Ectodermal cell (in vitro differentiated cells): ENCODE measurements at regions not wholly inside any gene's neighbourhood (a gene's known extent, or its start where the extent isn't known, plus 50 kb on each side); places are given as distances from the start of the nearest gene placed in this dataset.

Experiments used
- H3K27ac ChIP-seq: 2 replicates; pipeline ENCODE4 v1.7.0; 2013; ENCODE audit warnings: mild to moderate bottlenecking, low read depth, low read length; ENCODE audit not compliant: insufficient read depth, poor library complexity, severe bottlenecking
- H3K27me3 ChIP-seq: 2 replicates; pipeline ENCODE4 v1.7.0; 2013; ENCODE audit warnings: mild to moderate bottlenecking, low read length; ENCODE audit not compliant: insufficient read depth, control insufficient read depth, poor library complexity, severe bottlenecking
- H3K36me3 ChIP-seq: one replicate; pipeline ENCODE4 v1.7.0; 2013; ENCODE audit warnings: low read length; ENCODE audit not compliant: control insufficient read depth, insufficient read depth
- H3K4me1 ChIP-seq: one replicate; pipeline ENCODE4 v1.7.0; 2013; ENCODE audit warnings: low read length; ENCODE audit not compliant: control insufficient read depth, insufficient read depth
- H3K4me3 ChIP-seq: 2 replicates; pipeline ENCODE4 v1.7.0; 2013; ENCODE audit warnings: low read depth, low read length, control low read depth; ENCODE audit not compliant: insufficient read depth
- H3K9me3 ChIP-seq: 2 replicates; pipeline ENCODE4 v1.7.0; 2013; ENCODE audit warnings: mild to moderate bottlenecking, low read length, moderate library complexity; ENCODE audit not compliant: control insufficient read depth
- WGBS, 2 experiments: methylation state at CpG; one replicate each; pipeline ENCODE4 v1.1.7; 2013; ENCODE audit warnings: missing lambda C conversion rate in 2 of 2; 5-methylcytosine and 5-hydroxymethylcytosine counted together

DNA sequence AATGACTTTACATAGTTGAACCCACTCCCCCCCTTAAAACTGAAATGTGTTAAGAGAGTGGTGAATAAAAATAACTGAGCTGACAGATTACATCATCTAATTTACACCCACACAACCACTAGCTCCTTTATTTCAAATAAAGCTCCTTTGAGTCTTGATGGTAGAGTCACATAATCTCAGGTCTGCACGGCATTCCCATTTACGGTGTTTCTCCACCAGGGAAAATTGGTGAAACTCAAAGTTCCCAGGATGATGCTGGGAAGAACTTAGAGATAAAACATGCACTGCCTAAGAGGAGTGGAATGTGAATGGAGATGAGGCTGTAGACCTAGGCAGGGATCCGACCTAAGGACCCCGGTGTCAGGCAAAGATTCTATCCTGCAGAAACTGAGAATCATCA is 727.8 kb upstream of the ADAMTS5 start:
- 75 to 85% methylated on average over 4 of the region's 4 CpGs for WGBS, 2 experiments

DNA sequence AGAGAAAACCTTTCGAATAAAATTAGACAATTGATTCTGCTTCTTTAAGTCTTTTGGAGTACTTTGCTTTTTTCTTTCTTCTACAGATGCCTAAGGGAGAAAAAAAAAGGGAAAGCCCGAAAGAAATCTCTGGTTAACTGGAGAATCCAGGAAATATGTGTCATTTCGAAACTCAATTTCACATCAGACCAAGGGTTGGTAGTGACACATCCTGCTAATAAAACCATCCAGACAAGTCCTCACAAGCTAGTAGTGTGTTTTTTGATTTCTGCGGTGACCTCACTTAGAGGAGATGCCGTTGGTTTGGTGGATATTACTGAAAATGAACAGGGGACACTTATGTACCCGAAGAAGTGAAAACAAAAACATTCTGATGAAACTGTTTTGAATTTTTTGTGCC is 726.5 kb upstream of the ADAMTS5 start:
- Histone ChIP-seq H3K27me3 (no peaks in the 10 kb centered on the region), H3K4me1 (no peaks in the 10 kb centered on the region), H3K27ac (no peak overlapping the region), H3K9me3 (no peaks in the 10 kb centered on the region), H3K36me3 (no peaks in the 10 kb centered on the region), H3K4me3 (no peak overlapping the region)
- 93 to 96% methylated on average over 6 of the region's 6 CpGs for WGBS, 2 experiments

More for the DNA sequence above, 727.8 kb upstream of the ADAMTS5 start:
- Histone ChIP-seq H3K4me1 (no peaks in the 10 kb centered on the region), H3K36me3 (no peaks in the 10 kb centered on the region), H3K27me3 (no peaks in the 10 kb centered on the region), H3K9me3 (no peaks in the 10 kb centered on the region), H3K27ac (no peak overlapping the region), H3K4me3 (no peak overlapping the region)

DNA sequence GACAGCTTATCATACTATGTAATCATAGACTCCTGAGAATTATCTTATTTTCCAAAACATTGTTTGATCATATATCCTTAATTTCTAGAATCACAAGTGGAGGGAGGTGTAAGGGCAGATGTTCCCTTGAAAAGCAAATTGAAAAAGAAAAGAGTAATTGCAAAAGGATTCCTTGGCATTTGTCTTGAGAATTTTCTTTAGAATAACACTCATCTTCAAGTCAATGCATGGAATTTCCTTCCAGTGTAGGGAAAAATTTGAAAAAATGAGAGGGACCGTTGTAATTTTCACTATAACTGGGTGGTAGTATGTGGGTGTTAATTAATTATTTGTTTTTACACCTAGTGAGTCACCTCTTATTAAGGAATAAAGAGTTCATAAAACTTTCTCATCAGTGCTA is 724.6 kb upstream of the ADAMTS5 start:
- Histone ChIP-seq H3K4me1 (no peaks in the 10 kb centered on the region), H3K27me3 (no peaks in the 10 kb centered on the region), H3K9me3 (no peaks in the 10 kb centered on the region), H3K36me3 (no peaks in the 10 kb centered on the region), H3K27ac (no peak overlapping the region), H3K4me3 (no peak overlapping the region)
- WGBS, 2 experiments, result 50% methylated on average over 1 of the region's 1 CpG; no CpG with 5 or more reads in 1 of the 2 experiments

DNA sequence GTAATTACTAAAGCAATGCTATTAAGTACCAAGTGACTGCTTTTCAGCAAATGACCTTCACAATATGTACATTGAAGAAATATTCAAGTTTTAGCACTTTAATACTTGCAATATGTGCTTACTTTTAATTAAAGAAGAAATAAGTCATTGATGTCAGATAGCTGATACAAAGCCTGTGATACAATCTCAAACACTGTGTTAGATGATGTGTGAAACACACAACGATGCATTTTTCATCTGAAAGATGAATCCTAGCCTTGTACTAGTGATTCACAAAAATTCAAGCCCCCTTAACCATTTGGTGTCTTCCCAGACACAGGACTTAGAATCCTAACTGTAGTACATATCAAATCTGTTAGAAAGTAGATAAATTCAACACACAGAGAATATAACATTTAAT is 724.1 kb upstream of the ADAMTS5 start:
- 89 to 94% methylated on average over 1 of the region's 1 CpG for WGBS, 2 experiments
- H3K36me3 ChIP-seq, result no peaks in the 10 kb centered on the region
- no peak overlapping the region for H3K27ac ChIP-seq
- H3K9me3 ChIP-seq, result no peaks in the 10 kb centered on the region
- no peaks in the 10 kb centered on the region for H3K4me1 ChIP-seq
- H3K4me3 ChIP-seq, result no peak overlapping the region
- H3K27me3 ChIP-seq, result no peaks in the 10 kb centered on the region

DNA sequence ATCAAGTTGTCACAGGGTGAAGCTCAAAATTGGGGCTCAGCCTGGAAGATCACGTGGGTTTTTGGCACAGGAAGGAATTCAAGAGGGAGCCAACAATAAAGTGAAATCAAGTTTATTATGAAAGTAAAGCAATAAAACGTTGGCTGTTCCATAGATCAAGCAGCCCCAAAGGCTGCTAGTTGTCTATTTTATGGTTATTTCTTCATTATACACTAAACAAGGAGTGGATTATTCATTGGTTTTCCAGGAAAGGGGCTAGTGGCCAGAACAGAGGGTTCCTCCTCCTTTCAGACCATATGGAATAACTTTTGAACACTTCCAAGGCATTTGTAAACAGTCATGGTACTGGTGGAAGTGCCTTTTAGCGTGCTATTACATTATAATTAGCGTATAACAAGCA is 723.5 kb upstream of the ADAMTS5 start:
- H3K27ac ChIP-seq, result no peak overlapping the region
- H3K36me3 ChIP-seq, result no peaks in the 10 kb centered on the region
- WGBS, 2 experiments, result 96 to 97% methylated on average over 4 of the region's 4 CpGs
- H3K4me1 ChIP-seq, result no peaks in the 10 kb centered on the region
- H3K9me3 ChIP-seq, result no peaks in the 10 kb centered on the region
- H3K4me3 ChIP-seq, result no peak overlapping the region
- H3K27me3 ChIP-seq, result no peaks in the 10 kb centered on the region

DNA sequence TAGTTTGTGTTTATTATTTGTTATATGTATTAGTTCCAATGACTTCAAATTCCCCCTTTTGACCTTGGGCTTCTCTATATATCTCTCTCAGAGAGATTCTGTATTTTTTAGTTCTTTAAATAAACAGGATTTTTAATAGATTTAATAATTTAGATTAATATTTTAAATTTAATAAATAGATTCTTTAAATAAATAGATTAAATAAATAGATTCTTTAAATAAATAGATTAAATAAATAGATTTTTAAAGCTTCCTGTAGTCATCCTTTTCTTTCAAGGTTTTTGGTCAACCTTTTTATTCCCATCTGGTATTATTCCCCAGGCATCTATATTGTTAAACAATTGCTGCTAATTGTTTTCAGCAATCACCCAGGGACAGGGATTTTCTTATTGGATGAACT is 721.9 kb upstream of the ADAMTS5 start:
- H3K27ac ChIP-seq, result no peak overlapping the region
- no peaks in the 10 kb centered on the region for H3K9me3 ChIP-seq
- no peaks in the 10 kb centered on the region for H3K36me3 ChIP-seq
- no peaks in the 10 kb centered on the region for H3K27me3 ChIP-seq
- H3K4me1 ChIP-seq, result no peaks in the 10 kb centered on the region
- no peak overlapping the region for H3K4me3 ChIP-seq

DNA sequence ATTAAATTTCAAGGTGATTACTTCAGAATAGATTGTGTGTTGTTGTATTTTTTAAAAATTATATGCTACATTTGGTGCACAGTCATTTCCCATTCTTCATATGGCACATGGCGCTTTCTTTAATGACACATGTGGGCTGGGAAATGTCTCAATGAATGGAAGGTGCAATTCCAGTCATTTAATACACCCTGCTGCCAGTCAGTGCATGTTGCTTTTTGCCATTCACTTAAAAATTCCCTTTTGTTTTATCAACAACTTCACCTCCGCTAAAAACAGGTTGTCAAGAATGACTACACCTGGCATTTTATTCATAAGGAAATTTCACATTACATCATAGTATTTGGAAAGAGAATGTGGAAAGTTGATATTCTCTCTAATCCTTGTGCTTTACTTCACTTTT is 716.4 kb upstream of the ADAMTS5 start:
- no peaks in the 10 kb centered on the region for H3K9me3 ChIP-seq
- H3K27me3 ChIP-seq, result no peaks in the 10 kb centered on the region
- no peak overlapping the region for H3K27ac ChIP-seq
- 98 to 100% methylated on average over 2 of the region's 2 CpGs for WGBS, 2 experiments
- no peaks in the 10 kb centered on the region for H3K36me3 ChIP-seq
- no peak overlapping the region for H3K4me3 ChIP-seq
- H3K4me1 ChIP-seq, result no peaks in the 10 kb centered on the region

DNA sequence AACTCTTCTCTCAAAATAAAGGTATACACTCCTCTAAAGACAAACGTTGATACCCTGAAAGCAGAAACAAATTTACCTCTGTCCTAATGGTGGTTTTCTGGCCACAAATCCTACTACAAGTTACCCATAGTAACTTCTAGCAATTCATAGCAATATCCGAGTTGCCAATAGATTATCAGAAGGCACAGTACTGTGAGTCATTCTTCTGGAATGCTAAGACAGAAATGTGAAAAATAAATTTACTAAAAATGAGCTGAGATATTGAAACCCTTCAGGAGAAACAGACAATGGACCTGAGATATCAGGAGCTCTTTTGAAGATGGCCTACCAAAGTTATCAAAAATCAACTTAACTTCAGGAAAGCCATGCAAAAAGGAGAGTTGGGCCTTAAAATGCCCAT is 715.0 kb upstream of the ADAMTS5 start:
- Histone ChIP-seq H3K4me1 (no peaks in the 10 kb centered on the region), H3K27ac (no peak overlapping the region), H3K4me3 (no peak overlapping the region), H3K27me3 (no peaks in the 10 kb centered on the region), H3K36me3 (no peaks in the 10 kb centered on the region), H3K9me3 (no peaks in the 10 kb centered on the region)
- 91 to 93% methylated on average over 2 of the region's 2 CpGs for WGBS, 2 experiments

DNA sequence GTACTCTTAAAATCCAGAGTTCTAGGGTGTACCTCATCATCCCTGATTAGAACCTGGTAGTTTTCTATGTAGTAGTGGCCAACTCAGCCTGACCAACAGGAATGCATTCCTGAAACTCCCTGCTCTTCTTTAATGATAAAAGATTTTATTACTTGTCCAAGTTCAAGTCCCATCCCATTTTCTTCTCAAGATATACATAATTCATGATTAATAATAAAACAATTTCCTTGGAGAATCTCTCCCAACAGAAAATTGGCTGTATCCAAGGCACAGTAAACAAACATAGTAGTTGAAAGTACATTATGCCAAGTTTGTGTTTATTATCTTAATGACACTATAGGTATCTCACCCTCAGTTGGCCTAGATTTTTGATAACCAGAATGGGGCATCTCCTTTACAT is 714.1 kb upstream of the ADAMTS5 start:
- no peaks in the 10 kb centered on the region for H3K4me1 ChIP-seq
- no peak overlapping the region for H3K27ac ChIP-seq
- H3K27me3 ChIP-seq, result no peaks in the 10 kb centered on the region
- no peak overlapping the region for H3K4me3 ChIP-seq
- H3K9me3 ChIP-seq, result no peaks in the 10 kb centered on the region
- H3K36me3 ChIP-seq, result no peaks in the 10 kb centered on the region

DNA sequence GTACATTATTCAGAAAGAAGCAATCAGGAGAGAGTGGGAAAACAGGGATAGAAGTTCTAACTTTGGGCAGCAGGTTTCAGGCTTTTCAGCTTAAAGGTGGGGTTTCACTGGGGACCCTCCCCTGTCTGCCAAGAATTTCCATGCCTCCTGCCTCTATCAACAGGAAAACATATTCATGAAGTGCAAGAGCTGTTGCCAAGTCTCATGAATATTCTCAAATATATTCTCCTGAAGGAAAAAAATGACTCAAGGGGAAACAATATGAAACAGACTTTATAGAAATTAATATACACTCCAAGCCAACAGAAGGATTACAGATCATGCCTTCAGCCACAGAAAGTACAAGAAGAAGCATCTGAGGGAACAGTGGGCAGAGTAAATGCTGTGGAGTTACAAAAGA is 713.3 kb upstream of the ADAMTS5 start:
- Histone ChIP-seq H3K9me3 (no peaks in the 10 kb centered on the region), H3K4me3 (no peak overlapping the region), H3K4me1 (no peaks in the 10 kb centered on the region), H3K27me3 (no peaks in the 10 kb centered on the region), H3K36me3 (no peaks in the 10 kb centered on the region), H3K27ac (no peak overlapping the region)

DNA sequence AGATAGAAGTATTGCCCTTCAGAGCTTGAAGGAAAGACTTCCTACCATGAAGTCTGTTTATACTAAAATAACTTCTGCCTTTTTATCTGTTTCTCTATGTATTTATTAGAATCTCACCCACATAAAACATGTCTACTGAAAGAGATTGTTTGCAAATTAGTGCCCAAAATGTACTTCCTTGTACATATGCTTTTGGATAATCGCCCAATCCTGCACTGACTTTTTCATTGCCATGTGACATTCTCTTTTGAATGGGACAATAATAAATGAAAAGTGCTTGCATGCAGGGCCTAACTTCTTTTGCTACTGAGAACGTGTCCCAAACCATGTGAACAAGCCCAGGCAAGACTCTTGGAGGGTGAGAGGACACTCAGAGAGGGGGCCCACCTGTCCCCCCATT is 711.6 kb upstream of the ADAMTS5 start:
- 86 to 94% methylated on average over 2 of the region's 2 CpGs for WGBS, 2 experiments
- H3K36me3 ChIP-seq, result no peaks in the 10 kb centered on the region

More for the DNA sequence above, 711.6 kb upstream of the ADAMTS5 start:
- H3K27me3 ChIP-seq, result no peaks in the 10 kb centered on the region
- no peak overlapping the region for H3K27ac ChIP-seq
- H3K9me3 ChIP-seq, result no peaks in the 10 kb centered on the region
- H3K4me1 ChIP-seq, result no peaks in the 10 kb centered on the region
- no peak overlapping the region for H3K4me3 ChIP-seq
